MCF 10A (cell line): ENCODE measurements at regions not wholly inside any gene's neighbourhood (a gene's known extent, or its start where the extent isn't known, plus 50 kb on each side); places are given as distances from the start of the nearest gene placed in this dataset.

Experiments
- BruUV-seq: library from RNA; stranded (reverse); fragments of 400-500 nt; replicated peaks from 2 replicates; lab custom pipeline; 2021; lab: Mats Ljungman, UMichigan
- CTCF ChIA-PET: fragments of 300-600 bp; sonication (Branson Sonifier 250); formaldehyde crosslinking; extraction: SDS; loops from one replicate; lab custom pipeline; 2021; ENCODE audit warnings: antibody characterized with exemption, inconsistent platforms; lab: Yijun Ruan, JAX
- POLR2A ChIA-PET: fragments of 300-600, 350-650 bp; sonication (Branson Sonifier 250); formaldehyde crosslinking; extraction: SDS; loops from one replicate; lab custom pipeline; 2020; ENCODE audit warnings: antibody characterized with exemption, inconsistent platforms; lab: Yijun Ruan, JAX
- DNase-seq: peaks from one replicate; pipeline ENCODE4 v3.0.0-alpha.2; 2018; ENCODE audit not compliant: unreplicated experiment
- H3K27ac Mint-ChIP-seq: one replicate; pipeline ENCODE4 v1.8.0; 2022; ENCODE audit warnings: mild to moderate bottlenecking, low read depth, mixed read lengths; ENCODE audit not compliant: unreplicated experiment
- H3K27me3 Mint-ChIP-seq: one replicate; pipeline ENCODE4 v1.8.0; 2022; ENCODE audit warnings: mixed read lengths; ENCODE audit not compliant: insufficient read depth, unreplicated experiment
- H3K36me3 Mint-ChIP-seq: one replicate; pipeline ENCODE4 v1.8.0; 2022; ENCODE audit warnings: mild to moderate bottlenecking, moderate library complexity, mixed read lengths; ENCODE audit not compliant: insufficient read depth, unreplicated experiment
- H3K4me1 Mint-ChIP-seq: one replicate; pipeline ENCODE4 v1.8.0; 2022; ENCODE audit warnings: mixed read lengths; ENCODE audit not compliant: insufficient read depth, unreplicated experiment
- H3K4me3 Mint-ChIP-seq: one replicate; pipeline ENCODE4 v1.8.0; 2022; ENCODE audit warnings: mild to moderate bottlenecking, moderate library complexity, mixed read lengths; ENCODE audit not compliant: unreplicated experiment
- H3K9me3 Mint-ChIP-seq: one replicate; pipeline ENCODE4 v1.8.0; 2022; ENCODE audit warnings: mixed read lengths; ENCODE audit not compliant: unreplicated experiment
- CTCF ChIP-seq: fragments of 200-600 bp; IDR thresholded peaks from one replicate; pipeline ENCODE4 v1.8.0; 2022; ENCODE audit warnings: antibody characterized with exemption, mild to moderate bottlenecking; ENCODE audit not compliant: unreplicated experiment
- intact Hi-C: fragments of 100-400 bp; cut with micrococcal nuclease; formaldehyde crosslinking; loops from 2 replicates; pipeline ENCODE4 v1.14.1; 2022

DNA sequence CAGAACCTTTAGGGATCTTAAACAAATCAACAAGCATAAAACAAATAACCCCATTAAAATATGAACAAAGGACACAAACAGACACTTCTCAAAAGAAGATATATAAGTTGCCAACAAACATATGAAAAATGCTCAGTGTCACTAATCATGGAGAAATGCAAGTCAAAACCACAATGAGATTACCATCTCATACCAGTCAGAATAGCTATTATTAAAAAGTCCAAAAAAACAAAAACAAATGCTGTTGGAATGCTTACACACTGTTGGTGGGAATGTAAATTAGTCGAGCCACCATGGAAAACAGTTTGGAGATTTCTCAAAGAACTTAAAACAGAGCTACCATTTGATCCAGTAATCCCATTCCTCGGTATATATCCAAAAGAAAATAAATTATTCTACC, 423.6 kb downstream of the OTOL1 start:
- Mint-ChIP-seq H3K36me3 (no peaks in the 10 kb centered on the region), H3K4me1 (no peaks in the 10 kb centered on the region), H3K9me3 (no peaks in the 10 kb centered on the region), H3K27ac (no peak overlapping the region), H3K27me3 (no peaks in the 10 kb centered on the region), H3K4me3 (no peak overlapping the region)
- no peak for TF ChIP-seq CTCF
- DNase-seq = no peak
- no TSS peak for BruUV-seq
- ChIA-PET CTCF (no interaction called here), POLR2A (no interaction called here)
- intact Hi-C loops = no loop called here

- no TSS peak for BruUV-seq
- Mint-ChIP-seq H3K9me3 (no peaks in the 10 kb centered on the region), H3K4me1 (no peaks in the 10 kb centered on the region), H3K4me3 (no peak overlapping the region), H3K27ac (no peak overlapping the region), H3K36me3 (no peaks in the 10 kb centered on the region), H3K27me3 (no peaks in the 10 kb centered on the region)
- TF ChIP-seq CTCF = no peak
- no peak for DNase-seq
- ChIA-PET CTCF (no interaction called here), POLR2A (no interaction called here)
- intact Hi-C loops = no loop called here
These were observed 429.2 kb downstream of the OTOL1 start for GRCh38 chr3:161925749-161926360.

- CTCF ChIA-PET = no interaction called here
- no peak for TF ChIP-seq CTCF
- no TSS peak for BruUV-seq
- Mint-ChIP-seq H3K27me3 (no peaks in the 10 kb centered on the region), H3K9me3 (no peaks in the 10 kb centered on the region), H3K27ac (no peak overlapping the region), H3K4me1 (no peaks in the 10 kb centered on the region), H3K36me3 (no peaks in the 10 kb centered on the region), H3K4me3 (no peak overlapping the region)
- POLR2A ChIA-PET = no interaction called here
- intact Hi-C loops = no loop called here
- DNase-seq = no peak
These were observed 430.5 kb downstream of the OTOL1 start for GRCh38 chr3:161927131-161927530.

- BruUV-seq = no TSS peak
- Mint-ChIP-seq H3K36me3 (no peaks in the 10 kb centered on the region), H3K27ac (no peak overlapping the region), H3K9me3 (peaks cover 8% of the 10 kb centered on the region), H3K4me3 (no peak overlapping the region), H3K27me3 (no peaks in the 10 kb centered on the region), H3K4me1 (no peaks in the 10 kb centered on the region)
- ChIA-PET POLR2A (no interaction called here), CTCF (interaction anchor here (0.7 kb wide), 1 partner anchor 32 kb away, joined by 3 read pairs; no protein-coding TSS in a partner anchor)
- intact Hi-C loops = no loop called here
- TF ChIP-seq CTCF = no peak
- no peak for DNase-seq
These were observed 443.5 kb downstream of the OTOL1 start for GRCh38 chr3:161939918-161940620.
